Thyroid gland (tissue), 4 donors: ENCODE measurements at regions not wholly inside any gene's neighbourhood (a gene's known extent, or its start where the extent isn't known, plus 50 kb on each side); places are given as distances from the start of the nearest gene placed in this dataset.
"Not testable (repeated sequence)": the region's sequence is repeated elsewhere in the genome, so short reads cannot be mapped to it uniquely, and the experiment has no call there.

Experiments
- DNase-seq, 2 donors: peaks; one replicate each; pipeline ENCODE4 v3.0.0-alpha.2; 2019
- H3K27ac ChIP-seq, 3 donors: fragments of 200-600 bp; sonication (generic); 1 replicate in 2 of 3; 2 replicates in 1 of 3; pipeline ENCODE4 v1.5.1; 2016 to 2019; ENCODE audit warnings: mild to moderate bottlenecking in 1 of 3, moderate library complexity in 1 of 3
- H3K27me3 ChIP-seq: fragments of 200-600 bp; sonication (generic); one replicate; pipeline ENCODE4 v1.5.1; 2019
- H3K36me3 ChIP-seq, 2 donors: fragments of 200-600 bp; sonication (generic); one replicate each; pipeline ENCODE4 v1.5.1; 2016 to 2019
- H3K4me1 ChIP-seq, 2 donors: fragments of 200-600 bp; sonication (generic); one replicate each; pipeline ENCODE4 v1.5.1; 2017 to 2019
- H3K4me3 ChIP-seq, 3 donors: fragments of 200-600 bp; sonication (generic); replicated peaks in 1 of 3; 1 replicate in 2 of 3; 2 replicates in 1 of 3; pipeline ENCODE4 v1.5.1; 2016; ENCODE audit warnings: mild to moderate bottlenecking in 1 of 3
- H3K9me3 ChIP-seq: fragments of 200-600 bp; sonication (generic); one replicate; pipeline ENCODE4 v1.5.1; 2017
- CTCF ChIP-seq, 6 experiments: fragments of 200-600 bp in 3 of 6; fragments of 450-650 bp in 3 of 6; sonication (generic) in 3 of 6; IDR thresholded peaks; one replicate each; pipeline ENCODE4 v1.5.1; 2016 to 2019; ENCODE audit warnings: antibody characterized with exemption in 6 of 6, mild to moderate bottlenecking in 2 of 6, inconsistent platforms in 1 of 6, moderate library complexity in 1 of 6
- POLR2A ChIP-seq, 2 donors: fragments of 450-650 bp; IDR thresholded peaks; one replicate each; pipeline ENCODE4 v1.6.1; 2017; ENCODE audit warnings: antibody characterized with exemption in 2 of 2, mild to moderate bottlenecking in 2 of 2, moderate library complexity in 1 of 2
- WGBS, 2 donors: methylation state at CpG; one replicate each; pipeline ENCODE4 v1.1.5; 2017; 5-methylcytosine and 5-hydroxymethylcytosine counted together
- intact Hi-C: fragments of 100-400 bp; cut with DNase I; formaldehyde crosslinking; loops from one replicate; pipeline ENCODE4 v1.15.1; 2023

DNA sequence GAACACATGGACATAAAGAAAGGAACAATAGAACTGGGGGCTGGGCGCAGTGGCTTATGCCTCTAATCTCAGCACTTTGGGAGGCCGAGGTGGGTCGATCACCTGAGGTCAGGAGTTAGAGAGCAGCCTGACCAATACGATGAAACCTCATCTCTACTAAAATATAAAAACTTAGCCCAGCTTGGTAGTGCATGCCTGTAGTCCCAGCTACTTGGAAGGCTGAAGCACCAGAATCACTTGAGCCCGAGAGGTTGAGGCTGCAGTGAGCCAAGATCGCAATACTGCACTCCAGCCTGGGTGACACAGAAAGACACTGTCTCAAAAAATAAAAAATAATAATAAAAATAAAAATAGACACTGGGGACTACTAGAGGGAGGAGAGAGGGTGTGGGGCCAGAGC lies 154.5 kb downstream of the SEC23A start:
- no peak for DNase-seq
- H3K27me3 ChIP-seq = no peaks in the 10 kb centered on the region
- no peak for TF ChIP-seq POLR2A (IDR thresholded peaks at IDR 0.05)
- H3K4me3 ChIP-seq = no peak overlapping the region
- no peaks in the 10 kb centered on the region for H3K36me3 ChIP-seq
- no peaks in the 10 kb centered on the region for H3K9me3 ChIP-seq
- peaks cover 0 to under 1% of the 10 kb centered on the region in 2 donors for H3K4me1 ChIP-seq
- WGBS, 2 donors = 82 to 87% methylated on average over 6 of the region's 6 CpGs
- intact Hi-C loops = no loop called here
- no peak overlapping the region for H3K27ac ChIP-seq

DNA sequence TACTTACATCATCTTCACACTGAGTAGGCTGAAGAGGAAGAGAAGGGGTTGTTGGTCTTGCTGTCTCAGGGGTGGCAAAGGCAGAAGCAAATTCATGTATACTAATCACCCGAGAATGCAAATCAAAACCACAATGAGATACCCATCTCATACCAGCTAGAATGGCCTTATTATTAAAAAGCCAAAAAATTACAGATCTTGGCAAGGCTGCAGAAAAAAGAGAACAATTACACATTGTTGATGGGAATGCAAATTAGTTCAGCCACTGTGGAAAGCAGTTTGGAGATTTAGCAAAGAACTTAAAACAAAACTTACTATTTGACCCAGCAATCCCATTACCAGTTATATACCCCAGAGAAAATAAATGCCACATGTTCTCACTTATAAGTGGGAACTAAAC lies 154.9 kb downstream of the SEC23A start:
- TF ChIP-seq CTCF (IDR thresholded peaks at IDR 0.05) = no peak
- TF ChIP-seq POLR2A (IDR thresholded peaks at IDR 0.05) = no peak
- H3K4me1 ChIP-seq = peaks cover 3 to 5% of the 10 kb centered on the region in 2 donors
- H3K27me3 ChIP-seq = no peaks in the 10 kb centered on the region
- no peaks in the 10 kb centered on the region for H3K36me3 ChIP-seq
- no peak overlapping the region for H3K27ac ChIP-seq
- WGBS, 2 donors = 76 to 91% methylated on average over 1 of the region's 1 CpG
- H3K4me3 ChIP-seq = no peak overlapping the region
- H3K9me3 ChIP-seq = no peaks in the 10 kb centered on the region
- intact Hi-C loops = no loop called here
- DNase-seq = no peak

- Histone ChIP-seq H3K9me3 (no peaks in the 10 kb centered on the region), H3K36me3 (no peaks in the 10 kb centered on the region), H3K4me3 (no peak overlapping the region), H3K27ac (no peak overlapping the region), H3K4me1 (peaks cover 10 to 13% of the 10 kb centered on the region in 2 donors), H3K27me3 (no peaks in the 10 kb centered on the region)
- intact Hi-C loops = no loop called here
- WGBS, 2 donors = 82 to 85% methylated on average over 1 of the region's 1 CpG
- no peak for DNase-seq
- no peak for TF ChIP-seq POLR2A (IDR thresholded peaks at IDR 0.05)
Observed at GRCh38 chr14:38947343-38947742, 155.7 kb downstream of the SEC23A start.

- TF ChIP-seq POLR2A (IDR thresholded peaks at IDR 0.05) = no peak
- TF ChIP-seq CTCF (IDR thresholded peaks at IDR 0.05) = no peak
- intact Hi-C loops = no loop called here
Observed at GRCh38 chr14:38944691-38945090, 158.3 kb downstream of the SEC23A start.

DNA sequence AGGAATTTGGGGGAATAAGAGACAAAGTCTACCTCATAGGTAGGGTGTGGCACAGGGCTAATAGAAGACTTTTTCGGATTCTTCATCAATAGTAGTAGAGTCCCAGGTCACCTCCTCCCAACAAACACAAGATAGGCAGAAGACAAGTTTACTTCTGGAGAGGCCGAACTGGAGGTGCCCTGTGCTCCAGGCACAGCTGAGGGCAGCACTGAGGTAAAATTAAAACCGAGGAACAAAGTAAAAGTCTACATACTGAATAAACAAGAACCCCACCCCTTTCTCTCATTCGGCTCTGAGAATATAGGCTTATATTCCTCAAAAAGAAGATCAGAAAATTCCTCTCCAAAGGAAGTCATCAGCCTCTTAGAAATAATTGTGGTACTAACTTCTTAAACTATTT lies 161.5 kb downstream of the SEC23A start:
- 87 to 89% methylated on average over 4 of the region's 4 CpGs for WGBS, 2 donors
- no peak overlapping the region for H3K4me3 ChIP-seq
- H3K36me3 ChIP-seq = no peaks in the 10 kb centered on the region
- TF ChIP-seq POLR2A (IDR thresholded peaks at IDR 0.05) (no peak), CTCF (IDR thresholded peaks at IDR 0.05) (no peak)
- intact Hi-C loops = no loop called here
- H3K4me1 ChIP-seq = peaks cover 10 to 15% of the 10 kb centered on the region in 2 donors
- no peak for DNase-seq
- H3K27ac ChIP-seq = no peak overlapping the region
- no peaks in the 10 kb centered on the region for H3K9me3 ChIP-seq
- H3K27me3 ChIP-seq = no peaks in the 10 kb centered on the region

More at GRCh38 chr14:38944691-38945090, 158.3 kb downstream of the SEC23A start:
- Histone ChIP-seq H3K4me1 (peaks cover 10 to 15% of the 10 kb centered on the region in 2 donors), H3K27me3 (no peaks in the 10 kb centered on the region), H3K27ac (no peak overlapping the region), H3K9me3 (no peaks in the 10 kb centered on the region), H3K4me3 (no peak overlapping the region), H3K36me3 (no peaks in the 10 kb centered on the region)
- DNase-seq = no peak
- WGBS, 2 donors = 80 to 83% methylated on average over 3 of the region's 3 CpGs

DNA sequence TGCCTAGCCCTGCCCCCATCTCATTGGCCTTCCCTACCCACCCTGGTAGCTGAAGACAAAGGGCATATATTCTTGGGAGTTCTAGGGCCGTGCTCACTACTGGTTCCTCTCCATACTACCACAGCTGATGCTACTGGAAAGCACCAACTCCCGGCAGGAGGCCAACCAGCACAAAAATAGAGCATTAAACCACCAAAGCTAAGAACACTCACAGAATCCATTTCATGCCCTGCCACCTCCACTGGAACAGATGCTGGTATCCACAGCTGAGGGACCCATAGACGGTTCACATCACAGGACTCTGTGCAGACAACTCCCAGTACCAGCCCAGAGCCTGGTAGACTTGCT lies 170.4 kb downstream of the SEC23A start:
- H3K4me1 ChIP-seq = peaks cover 0 to 15% of the 10 kb centered on the region in 2 donors
- H3K36me3 ChIP-seq, H3K9me3 ChIP-seq, H3K4me3 ChIP-seq, H3K27me3 ChIP-seq, DNase-seq, H3K27ac ChIP-seq, intact Hi-C loops: not testable (repeated sequence)
- WGBS, 2 donors = 90 to 95% methylated on average over 2 to 3 of the region's 3 CpGs
